OCI-LY7 (cell line): ENCODE measurements at regions not wholly inside any gene's neighbourhood (a gene's known extent, or its start where the extent isn't known, plus 50 kb on each side); places are given as distances from the start of the nearest gene placed in this dataset.

Experiments used
- BruUV-seq: library from RNA; stranded (reverse); fragments of 400-500 nt; replicated peaks from 2 replicates; lab custom pipeline; 2021; lab: Mats Ljungman, UMichigan
- CTCF ChIA-PET: fragments of 300-600 bp; sonication (Branson Sonifier 250); formaldehyde crosslinking; loops from one replicate; lab custom pipeline; 2022; ENCODE audit warnings: antibody characterized with exemption; ENCODE audit not compliant: unreplicated experiment; lab: Charles Lee
- POLR2A ChIA-PET: fragments of 300-600 bp; sonication (Branson Sonifier 250); formaldehyde crosslinking; loops from one replicate; lab custom pipeline; 2022; ENCODE audit warnings: antibody characterized with exemption; lab: Charles Lee
- DNase-seq: peaks from one replicate; pipeline ENCODE4 v3.0.0-alpha.2; 2015; ENCODE audit warnings: low spot score
- H2AFZ ChIP-seq: fragments of 200-600 bp; sonication (generic), shearing (Covaris generic); 2 replicates; pipeline ENCODE4 v1.6.1; 2014; ENCODE audit warnings: mild to moderate bottlenecking, antibody characterized with exemption, low read length, moderate library complexity
- H3K27ac ChIP-seq: fragments of 200-600 bp; sonication (generic); 2 replicates; pipeline ENCODE4 v1.5.1; 2014; ENCODE audit warnings: mixed run types, low read depth, mild to moderate bottlenecking, moderate library complexity, low read length, inconsistent platforms; ENCODE audit not compliant: poor library complexity, severe bottlenecking
- H3K36me3 ChIP-seq: fragments of 200-600 bp; sonication (generic); 2 replicates; pipeline ENCODE4 v1.6.1; 2014; ENCODE audit warnings: mild to moderate bottlenecking, antibody characterized with exemption, low read length, moderate library complexity, mixed read lengths; ENCODE audit not compliant: insufficient read depth
- H3K4me1 ChIP-seq: fragments of 200-600 bp; sonication (generic); 2 replicates; pipeline ENCODE4 v1.5.1; 2014; ENCODE audit warnings: mild to moderate bottlenecking, low read length; ENCODE audit not compliant: insufficient read depth, poor library complexity, severe bottlenecking
- H3K4me2 ChIP-seq: fragments of 200-600 bp; sonication (generic); 2 replicates; pipeline ENCODE4 v1.6.1; 2014; ENCODE audit warnings: mild to moderate bottlenecking, low read length
- H3K4me3 ChIP-seq: fragments of 200-600 bp; sonication (generic); 2 replicates; pipeline ENCODE4 v1.5.1; 2014; ENCODE audit warnings: mild to moderate bottlenecking, low read depth, low read length; ENCODE audit not compliant: poor library complexity, severe bottlenecking
- H3K79me2 ChIP-seq: fragments of 200-600 bp; sonication (generic); 2 replicates; pipeline ENCODE4 v1.6.1; 2016; ENCODE audit warnings: low read depth, mild to moderate bottlenecking, low read length, moderate library complexity, mixed read lengths; ENCODE audit not compliant: insufficient read depth
- H3K9me2 ChIP-seq: fragments of 200-600 bp; sonication (generic); 2 replicates; pipeline ENCODE4 v1.6.1; 2016; ENCODE audit warnings: mild to moderate bottlenecking, low read length, mixed read lengths; ENCODE audit not compliant: insufficient read depth
- H3K9me3 ChIP-seq: fragments of 200-600 bp; sonication (generic); 2 replicates; pipeline ENCODE4 v1.6.1; 2014; ENCODE audit warnings: mild to moderate bottlenecking, mixed run types, low read length, mixed read lengths
- H4K20me1 ChIP-seq: fragments of 200-600 bp; sonication (generic); 2 replicates; pipeline ENCODE4 v1.6.1; 2014; ENCODE audit warnings: mild to moderate bottlenecking, antibody characterized with exemption, low read length, moderate library complexity, mixed read lengths; ENCODE audit not compliant: insufficient read depth
- EZH2phosphoT487 ChIP-seq: fragments of 200-600 bp; sonication (generic); IDR thresholded peaks from 2 replicates; pipeline ENCODE4 v1.6.1; 2018; ENCODE audit warnings: low read depth, borderline replicate concordance, mild to moderate bottlenecking, mixed run types, antibody characterized with exemption, low read length, moderate library complexity, mixed read lengths
- intact Hi-C: fragments of 100-400 bp; cut with micrococcal nuclease; formaldehyde crosslinking; loops from one replicate; pipeline ENCODE4 v1.10.0; 2022; ENCODE audit not compliant: unreplicated experiment
- TF ChIP-seq, protein P1 (sequence below): fragments of 200-600 bp; sonication (generic); conservative IDR thresholded peaks from 2 replicates; pipeline ENCODE4 v1.5.1; 2014; ENCODE audit warnings: mild to moderate bottlenecking, antibody characterized with exemption, low read length, moderate library complexity, mixed read lengths

DNA sequence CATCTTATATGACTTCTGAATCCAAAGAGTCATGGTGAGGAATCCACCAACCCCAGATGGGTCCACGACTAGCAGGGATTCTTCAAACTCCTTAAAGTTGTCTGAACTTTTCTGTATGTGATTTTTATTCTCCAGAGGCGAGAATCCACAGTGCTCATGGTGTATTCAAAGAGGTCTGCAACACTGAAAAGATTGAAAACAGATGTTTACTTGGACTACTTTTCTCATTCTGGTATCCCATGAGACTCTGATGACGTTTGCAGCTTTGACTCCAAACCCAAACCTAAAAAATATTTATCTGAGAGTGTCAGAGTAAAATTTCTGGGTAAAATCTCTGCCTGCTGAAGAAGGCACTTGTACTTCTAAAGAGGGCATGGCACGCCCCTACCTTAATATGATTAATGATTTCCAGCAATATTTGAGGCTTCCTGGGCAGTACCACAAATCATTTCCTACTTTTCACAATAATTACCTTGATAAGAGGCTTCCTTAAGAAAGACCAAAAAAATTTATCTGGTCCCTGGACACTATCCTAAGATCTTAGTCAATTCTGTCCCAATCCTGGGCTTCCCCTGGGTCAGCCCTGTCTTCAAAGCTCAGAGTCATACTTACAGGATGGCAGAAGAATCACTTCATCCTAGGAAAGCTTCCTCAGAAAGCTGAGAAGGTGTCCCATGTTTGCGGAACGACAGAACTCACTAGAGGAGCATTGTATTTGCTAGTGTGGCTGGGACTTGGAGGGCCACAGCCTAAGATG, 76.5 kb upstream of the MAP10 start:
- H4K20me1 ChIP-seq: no peaks in the 10 kb centered on the region
- intact Hi-C loops: no loop called here
- TF ChIP-seq, protein P1, sequence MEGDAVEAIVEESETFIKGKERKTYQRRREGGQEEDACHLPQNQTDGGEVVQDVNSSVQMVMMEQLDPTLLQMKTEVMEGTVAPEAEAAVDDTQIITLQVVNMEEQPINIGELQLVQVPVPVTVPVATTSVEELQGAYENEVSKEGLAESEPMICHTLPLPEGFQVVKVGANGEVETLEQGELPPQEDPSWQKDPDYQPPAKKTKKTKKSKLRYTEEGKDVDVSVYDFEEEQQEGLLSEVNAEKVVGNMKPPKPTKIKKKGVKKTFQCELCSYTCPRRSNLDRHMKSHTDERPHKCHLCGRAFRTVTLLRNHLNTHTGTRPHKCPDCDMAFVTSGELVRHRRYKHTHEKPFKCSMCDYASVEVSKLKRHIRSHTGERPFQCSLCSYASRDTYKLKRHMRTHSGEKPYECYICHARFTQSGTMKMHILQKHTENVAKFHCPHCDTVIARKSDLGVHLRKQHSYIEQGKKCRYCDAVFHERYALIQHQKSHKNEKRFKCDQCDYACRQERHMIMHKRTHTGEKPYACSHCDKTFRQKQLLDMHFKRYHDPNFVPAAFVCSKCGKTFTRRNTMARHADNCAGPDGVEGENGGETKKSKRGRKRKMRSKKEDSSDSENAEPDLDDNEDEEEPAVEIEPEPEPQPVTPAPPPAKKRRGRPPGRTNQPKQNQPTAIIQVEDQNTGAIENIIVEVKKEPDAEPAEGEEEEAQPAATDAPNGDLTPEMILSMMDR: no peak
- TF ChIP-seq EZH2phosphoT487: no peak
- no TSS peak for BruUV-seq
- no peaks in the 10 kb centered on the region for H3K9me2 ChIP-seq
- ChIA-PET CTCF (no interaction called here), POLR2A (no interaction called here)
- no peak overlapping the region for H3K27ac ChIP-seq
- H3K4me3 ChIP-seq: no peak overlapping the region
- H2AFZ ChIP-seq: no peak overlapping the region
- no peaks in the 10 kb centered on the region for H3K36me3 ChIP-seq
- no peak overlapping the region for H3K4me2 ChIP-seq
- no peaks in the 10 kb centered on the region for H3K79me2 ChIP-seq
- no peak for DNase-seq
- no peaks in the 10 kb centered on the region for H3K4me1 ChIP-seq
- no peaks in the 10 kb centered on the region for H3K9me3 ChIP-seq

DNA sequence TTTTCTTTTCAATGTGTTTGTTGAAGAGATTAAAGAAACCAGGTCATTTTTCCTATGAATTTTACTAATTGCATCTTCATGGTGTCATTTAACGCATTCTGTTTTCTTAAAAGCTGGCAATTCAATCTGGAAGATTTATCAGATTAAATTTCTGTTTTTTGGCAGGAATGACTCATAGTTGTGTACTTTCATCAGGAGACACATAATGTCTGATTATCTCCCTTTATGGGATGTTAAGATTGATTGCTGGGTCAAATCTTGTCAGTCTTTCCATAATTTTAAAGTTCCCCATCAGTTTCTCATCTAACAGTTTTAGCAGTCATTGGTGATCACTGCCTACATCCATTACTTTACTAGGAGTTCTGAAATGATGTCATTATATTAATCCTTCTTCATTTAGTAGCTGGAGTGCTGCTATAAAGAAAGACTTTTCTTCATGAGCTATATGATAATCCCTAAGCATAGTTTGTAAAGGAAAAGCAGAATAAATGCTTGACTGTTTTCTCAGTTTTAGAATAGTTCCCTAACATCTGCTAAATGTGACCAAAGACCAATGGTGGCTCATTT, 72.8 kb upstream of the MAP10 start:
- no peak for DNase-seq
- no TSS peak for BruUV-seq
- POLR2A ChIA-PET: interaction anchor here (0.7 kb wide), 1 partner anchor 12 kb away, joined by 3 read pairs; no protein-coding TSS in a partner anchor
- no peaks in the 10 kb centered on the region for H3K9me3 ChIP-seq
- no peaks in the 10 kb centered on the region for H3K36me3 ChIP-seq
- H3K4me1 ChIP-seq: no peaks in the 10 kb centered on the region
- H3K27ac ChIP-seq: no peak overlapping the region
- TF ChIP-seq, protein P1: no peak
- TF ChIP-seq EZH2phosphoT487: no peak
- H3K4me3 ChIP-seq: no peak overlapping the region
- H3K79me2 ChIP-seq: no peaks in the 10 kb centered on the region
- CTCF ChIA-PET: no interaction called here
- intact Hi-C loops: no loop called here
- no peaks in the 10 kb centered on the region for H4K20me1 ChIP-seq
- no peak overlapping the region for H2AFZ ChIP-seq
- no peaks in the 10 kb centered on the region for H3K9me2 ChIP-seq
- H3K4me2 ChIP-seq: no peak overlapping the region

DNA sequence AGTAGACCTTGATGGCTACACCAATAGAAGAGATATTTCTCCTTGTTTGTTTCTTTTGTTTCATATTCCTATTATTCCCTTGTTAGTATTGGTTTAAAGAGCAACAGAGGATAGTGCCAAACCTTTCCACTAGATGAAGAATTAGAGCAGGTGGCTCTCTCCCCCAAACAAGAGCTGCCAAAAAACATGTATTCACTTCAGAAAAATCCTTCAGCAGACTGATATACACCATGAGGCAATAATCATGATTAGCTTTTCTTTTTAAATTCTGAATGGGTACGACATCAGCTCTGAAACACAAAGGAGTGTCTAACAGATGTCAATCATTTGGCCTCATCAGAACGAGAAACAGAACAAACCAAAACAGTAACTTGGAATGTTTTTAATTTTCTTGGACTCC, 67.3 kb upstream of the MAP10 start:
- Histone ChIP-seq H3K9me3 (no peaks in the 10 kb centered on the region), H3K36me3 (no peaks in the 10 kb centered on the region), H4K20me1 (no peaks in the 10 kb centered on the region), H3K9me2 (no peaks in the 10 kb centered on the region), H3K4me1 (no peaks in the 10 kb centered on the region), H3K27ac (no peak overlapping the region), H3K4me2 (no peak overlapping the region), H3K4me3 (no peak overlapping the region), H3K79me2 (no peaks in the 10 kb centered on the region), H2AFZ (no peak overlapping the region)
- no peak for DNase-seq
- intact Hi-C loops: no loop called here
- no peak for TF ChIP-seq EZH2phosphoT487
- TF ChIP-seq, protein P1: no peak
- POLR2A ChIA-PET: interaction anchor here (0.5 to 1.6 kb wide), 3 partner anchors 16 to 55 kb away, joined by 3 to 5 read pairs (median 4); no protein-coding TSS in a partner anchor
- CTCF ChIA-PET: no interaction called here
- BruUV-seq: no TSS peak
